HEK293 (cell line): ENCODE measurements at regions not wholly inside any gene's neighbourhood (a gene's known extent, or its start where the extent isn't known, plus 50 kb on each side); places are given as distances from the start of the nearest gene placed in this dataset.

Experiments used
- FEZF1 ChIP-seq: fragments of 450-650 bp; formaldehyde crosslinking; IDR thresholded peaks from 2 replicates; pipeline ENCODE4 v1.5.1; 2016; ENCODE audit warnings: missing biosample characterization, missing genetic modification characterization
- IKZF3 ChIP-seq: fragments of 450-650 bp; IDR thresholded peaks from 2 replicates; pipeline ENCODE4 v1.5.0; 2018; ENCODE audit warnings: missing biosample characterization, mild to moderate bottlenecking, missing genetic modification characterization, moderate library complexity
- KLF9 ChIP-seq: fragments of 450-650 bp; formaldehyde crosslinking; IDR thresholded peaks from 2 replicates; pipeline ENCODE4 v1.5.1; 2016; ENCODE audit warnings: missing biosample characterization, missing genetic modification characterization, low read depth
- REPIN1 ChIP-seq: fragments of 450-650 bp; formaldehyde crosslinking; IDR thresholded peaks from 2 replicates; pipeline ENCODE4 v1.5.1; 2017; ENCODE audit warnings: missing biosample characterization, missing genetic modification characterization, low read depth
- SALL2 ChIP-seq: fragments of 450-650 bp; formaldehyde crosslinking; IDR thresholded peaks from 2 replicates; pipeline ENCODE4 v1.5.0; 2017; ENCODE audit warnings: missing biosample characterization, mild to moderate bottlenecking, missing genetic modification characterization, borderline replicate concordance
- SCRT2 ChIP-seq: fragments of 450-650 bp; formaldehyde crosslinking; IDR thresholded peaks from 2 replicates; pipeline ENCODE4 v1.5.1; 2016; ENCODE audit warnings: missing biosample characterization, missing genetic modification characterization
- SP3 ChIP-seq: fragments of 450-650 bp; formaldehyde crosslinking; IDR thresholded peaks from 2 replicates; pipeline ENCODE4 v1.5.1; 2016; ENCODE audit warnings: missing biosample characterization, missing genetic modification characterization
- YY1 ChIP-seq: fragments of 450-650 bp; formaldehyde crosslinking; IDR thresholded peaks from 2 replicates; pipeline ENCODE4 v1.5.1; 2018; ENCODE audit warnings: missing biosample characterization, missing genetic modification characterization
- ZNF133 ChIP-seq: fragments of 450-650 bp; formaldehyde crosslinking; IDR thresholded peaks from 2 replicates; pipeline ENCODE4 v1.5.1; 2016; ENCODE audit warnings: missing biosample characterization, missing genetic modification characterization
- ZNF138 ChIP-seq: fragments of 450-650 bp; formaldehyde crosslinking; IDR thresholded peaks from 2 replicates; pipeline ENCODE4 v1.5.1; 2016; ENCODE audit warnings: missing biosample characterization, missing genetic modification characterization, borderline replicate concordance
- ZNF16 ChIP-seq: fragments of 450-650 bp; formaldehyde crosslinking; IDR thresholded peaks from 2 replicates; pipeline ENCODE4 v1.5.1; 2016; ENCODE audit warnings: low read depth, missing biosample characterization, missing genetic modification characterization
- ZNF169 ChIP-seq: fragments of 450-650 bp; formaldehyde crosslinking; IDR thresholded peaks from 2 replicates; pipeline ENCODE4 v1.5.1; 2016; ENCODE audit warnings: missing biosample characterization, missing genetic modification characterization
- ZNF292 ChIP-seq: fragments of 450-650 bp; formaldehyde crosslinking; IDR thresholded peaks from 2 replicates; pipeline ENCODE4 v1.5.1; 2016; ENCODE audit warnings: low read depth, missing biosample characterization, missing genetic modification characterization, borderline replicate concordance
- ZNF335 ChIP-seq: fragments of 450-650 bp; formaldehyde crosslinking; conservative IDR thresholded peaks from 2 replicates; pipeline ENCODE4 v1.5.1; 2016; ENCODE audit warnings: missing biosample characterization, missing genetic modification characterization
- ZNF561 ChIP-seq: fragments of 450-650 bp; IDR thresholded peaks from 2 replicates; pipeline ENCODE4 v1.5.1; 2018; ENCODE audit warnings: missing biosample characterization, missing genetic modification characterization, borderline replicate concordance
- ZNF623 ChIP-seq: fragments of 450-650 bp; formaldehyde crosslinking; IDR thresholded peaks from 2 replicates; pipeline ENCODE4 v1.5.1; 2016; ENCODE audit warnings: missing biosample characterization, missing genetic modification characterization
- ZNF624 ChIP-seq: fragments of 450-650 bp; formaldehyde crosslinking; IDR thresholded peaks from 2 replicates; pipeline ENCODE4 v1.5.1; 2017; ENCODE audit warnings: missing biosample characterization, missing genetic modification characterization
- ZNF791 ChIP-seq: fragments of 450-650 bp; formaldehyde crosslinking; IDR thresholded peaks from 2 replicates; pipeline ENCODE4 v1.5.1; 2016; ENCODE audit warnings: missing biosample characterization, missing genetic modification characterization
- TF ChIP-seq, protein P1 (sequence below): fragments of 450-650 bp; formaldehyde crosslinking; IDR thresholded peaks from 2 replicates; pipeline ENCODE4 v1.5.1; 2016; ENCODE audit warnings: missing biosample characterization, missing genetic modification characterization
- TF ChIP-seq, protein P2 (sequence below): fragments of 450-650 bp; formaldehyde crosslinking; optimal IDR thresholded peaks from 2 replicates; pipeline ENCODE3; 2016; ENCODE audit warnings: missing biosample characterization, mild to moderate bottlenecking, missing genetic modification characterization
- TF ChIP-seq, protein P3 (sequence below): fragments of 450-650 bp; formaldehyde crosslinking; IDR thresholded peaks from 2 replicates; pipeline ENCODE4 v1.5.1; 2016; ENCODE audit warnings: missing biosample characterization, missing genetic modification characterization
- TF ChIP-seq, protein P4 (sequence below): fragments of 450-650 bp; formaldehyde crosslinking; IDR thresholded peaks from 2 replicates; pipeline ENCODE4 v1.5.1; 2016; ENCODE audit warnings: missing biosample characterization, missing genetic modification characterization, low read depth
- TF ChIP-seq, protein P5 (sequence below): fragments of 450-650 bp; formaldehyde crosslinking; IDR thresholded peaks from 2 replicates; pipeline ENCODE4 v1.5.1; 2016; ENCODE audit warnings: missing biosample characterization, missing genetic modification characterization
- TF ChIP-seq, protein P6 (sequence below): fragments of 450-650 bp; formaldehyde crosslinking; IDR thresholded peaks from 2 replicates; pipeline ENCODE4 v1.5.1; 2016; ENCODE audit warnings: missing biosample characterization, missing genetic modification characterization
- TF ChIP-seq, protein P7 (sequence below): fragments of 450-650 bp; formaldehyde crosslinking; IDR thresholded peaks from 2 replicates; pipeline ENCODE4 v1.5.1; 2017; ENCODE audit warnings: missing biosample characterization, missing genetic modification characterization
- TF ChIP-seq, protein P8 (sequence below): fragments of 450-650 bp; formaldehyde crosslinking; IDR thresholded peaks from 2 replicates; pipeline ENCODE4 v1.5.1; 2017; ENCODE audit warnings: missing biosample characterization, missing genetic modification characterization

DNA sequence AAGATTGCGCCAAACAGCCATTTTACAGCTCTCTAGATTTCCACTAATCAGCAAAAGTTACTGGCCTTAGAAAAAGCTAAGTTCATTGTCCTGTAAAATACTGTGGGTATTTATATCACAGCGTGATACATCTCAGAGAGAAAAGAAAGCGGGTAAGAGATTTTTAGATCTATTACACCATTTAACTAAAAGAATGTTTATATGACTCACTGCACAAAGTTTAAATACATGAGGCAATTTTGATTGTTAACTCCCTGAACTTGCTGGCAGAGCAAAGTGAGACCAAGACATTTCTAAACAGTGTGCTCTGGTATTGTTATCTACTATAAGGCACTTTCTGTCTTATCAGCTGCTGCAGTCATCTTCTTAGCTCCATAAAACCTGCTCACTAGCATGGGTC, 314.3 kb downstream of the EPHA7 start (continued):
- TF ChIP-seq, protein P1, sequence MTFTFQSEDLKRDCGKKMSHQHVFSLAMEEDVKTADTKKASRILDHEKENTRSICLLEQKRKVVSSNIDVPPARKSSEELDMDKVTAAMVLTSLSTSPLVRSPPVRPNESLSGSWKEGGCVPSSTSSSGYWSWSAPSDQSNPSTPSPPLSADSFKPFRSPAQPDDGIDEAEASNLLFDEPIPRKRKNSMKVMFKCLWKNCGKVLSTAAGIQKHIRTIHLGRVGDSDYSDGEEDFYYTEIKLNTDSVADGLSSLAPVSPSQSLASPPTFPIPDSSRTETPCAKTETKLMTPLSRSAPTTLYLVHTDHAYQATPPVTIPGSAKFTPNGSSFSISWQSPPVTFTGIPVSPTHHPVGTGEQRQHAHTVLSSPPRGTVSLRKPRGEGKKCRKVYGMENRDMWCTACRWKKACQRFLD (tag by site-specific recombination): no peak
- peak; percentile 90 for TF ChIP-seq FEZF1
- no peak for TF ChIP-seq ZNF624 (tag by site-specific recombination)
- TF ChIP-seq IKZF3 (tag by site-specific recombination): peak; percentile 45; the same call in 1 of the 2 replicates
- TF ChIP-seq ZNF292 (tag by site-specific recombination): no peak
- TF ChIP-seq KLF9 (tag by site-specific recombination): no peak
- no peak for TF ChIP-seq SCRT2 (tag by site-specific recombination)
- TF ChIP-seq ZNF16: no peak
- TF ChIP-seq, protein P2, sequence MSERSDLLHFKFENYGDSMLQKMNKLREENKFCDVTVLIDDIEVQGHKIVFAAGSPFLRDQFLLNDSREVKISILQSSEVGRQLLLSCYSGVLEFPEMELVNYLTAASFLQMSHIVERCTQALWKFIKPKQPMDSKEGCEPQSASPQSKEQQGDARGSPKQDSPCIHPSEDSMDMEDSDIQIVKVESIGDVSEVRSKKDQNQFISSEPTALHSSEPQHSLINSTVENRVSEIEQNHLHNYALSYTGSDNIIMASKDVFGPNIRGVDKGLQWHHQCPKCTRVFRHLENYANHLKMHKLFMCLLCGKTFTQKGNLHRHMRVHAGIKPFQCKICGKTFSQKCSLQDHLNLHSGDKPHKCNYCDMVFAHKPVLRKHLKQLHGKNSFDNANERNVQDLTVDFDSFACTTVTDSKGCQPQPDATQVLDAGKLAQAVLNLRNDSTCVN (tag by site-specific recombination): no peak
- TF ChIP-seq, protein P3, sequence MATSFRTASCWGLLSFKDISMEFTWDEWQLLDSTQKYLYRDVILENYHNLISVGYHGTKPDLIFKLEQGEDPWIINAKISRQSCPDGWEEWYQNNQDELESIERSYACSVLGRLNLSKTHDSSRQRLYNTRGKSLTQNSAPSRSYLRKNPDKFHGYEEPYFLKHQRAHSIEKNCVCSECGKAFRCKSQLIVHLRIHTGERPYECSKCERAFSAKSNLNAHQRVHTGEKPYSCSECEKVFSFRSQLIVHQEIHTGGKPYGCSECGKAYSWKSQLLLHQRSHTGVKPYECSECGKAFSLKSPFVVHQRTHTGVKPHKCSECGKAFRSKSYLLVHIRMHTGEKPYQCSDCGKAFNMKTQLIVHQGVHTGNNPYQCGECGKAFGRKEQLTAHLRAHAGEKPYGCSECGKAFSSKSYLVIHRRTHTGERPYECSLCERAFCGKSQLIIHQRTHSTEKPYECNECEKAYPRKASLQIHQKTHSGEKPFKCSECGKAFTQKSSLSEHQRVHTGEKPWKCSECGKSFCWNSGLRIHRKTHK (tag by site-specific recombination): no peak
- TF ChIP-seq, protein P4, sequence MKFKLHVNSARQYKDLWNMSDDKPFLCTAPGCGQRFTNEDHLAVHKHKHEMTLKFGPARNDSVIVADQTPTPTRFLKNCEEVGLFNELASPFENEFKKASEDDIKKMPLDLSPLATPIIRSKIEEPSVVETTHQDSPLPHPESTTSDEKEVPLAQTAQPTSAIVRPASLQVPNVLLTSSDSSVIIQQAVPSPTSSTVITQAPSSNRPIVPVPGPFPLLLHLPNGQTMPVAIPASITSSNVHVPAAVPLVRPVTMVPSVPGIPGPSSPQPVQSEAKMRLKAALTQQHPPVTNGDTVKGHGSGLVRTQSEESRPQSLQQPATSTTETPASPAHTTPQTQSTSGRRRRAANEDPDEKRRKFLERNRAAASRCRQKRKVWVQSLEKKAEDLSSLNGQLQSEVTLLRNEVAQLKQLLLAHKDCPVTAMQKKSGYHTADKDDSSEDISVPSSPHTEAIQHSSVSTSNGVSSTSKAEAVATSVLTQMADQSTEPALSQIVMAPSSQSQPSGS: 0 out of 2 replicates have a peak, but pooled peaks have one; percentile 9
- TF ChIP-seq ZNF561 (tag by site-specific recombination): 0 out of 2 replicates have a peak, but pooled peaks have one; percentile 41
- no peak for TF ChIP-seq ZNF169
- TF ChIP-seq, protein P5, sequence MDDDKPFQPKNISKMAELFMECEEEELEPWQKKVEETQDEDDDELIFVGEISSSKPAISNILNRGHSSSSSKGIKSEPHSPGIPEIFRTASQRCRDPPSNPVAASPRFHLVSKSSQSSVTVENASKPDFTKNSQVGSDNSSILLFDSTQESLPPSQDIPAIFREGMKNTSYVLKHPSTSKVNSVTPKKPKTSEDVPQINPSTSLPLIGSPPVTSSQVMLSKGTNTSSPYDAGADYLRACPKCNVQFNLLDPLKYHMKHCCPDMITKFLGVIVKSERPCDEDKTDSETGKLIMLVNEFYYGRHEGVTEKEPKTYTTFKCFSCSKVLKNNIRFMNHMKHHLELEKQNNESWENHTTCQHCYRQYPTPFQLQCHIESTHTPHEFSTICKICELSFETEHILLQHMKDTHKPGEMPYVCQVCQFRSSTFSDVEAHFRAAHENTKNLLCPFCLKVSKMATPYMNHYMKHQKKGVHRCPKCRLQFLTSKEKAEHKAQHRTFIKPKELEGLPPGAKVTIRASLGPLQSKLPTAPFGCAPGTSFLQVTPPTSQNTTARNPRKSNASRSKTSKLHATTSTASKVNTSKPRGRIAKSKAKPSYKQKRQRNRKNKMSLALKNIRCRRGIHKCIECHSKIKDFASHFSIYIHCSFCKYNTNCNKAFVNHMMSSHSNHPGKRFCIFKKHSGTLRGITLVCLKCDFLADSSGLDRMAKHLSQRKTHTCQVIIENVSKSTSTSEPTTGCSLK (tag by site-specific recombination): no peak
- TF ChIP-seq ZNF791: no peak
- TF ChIP-seq, protein P6, sequence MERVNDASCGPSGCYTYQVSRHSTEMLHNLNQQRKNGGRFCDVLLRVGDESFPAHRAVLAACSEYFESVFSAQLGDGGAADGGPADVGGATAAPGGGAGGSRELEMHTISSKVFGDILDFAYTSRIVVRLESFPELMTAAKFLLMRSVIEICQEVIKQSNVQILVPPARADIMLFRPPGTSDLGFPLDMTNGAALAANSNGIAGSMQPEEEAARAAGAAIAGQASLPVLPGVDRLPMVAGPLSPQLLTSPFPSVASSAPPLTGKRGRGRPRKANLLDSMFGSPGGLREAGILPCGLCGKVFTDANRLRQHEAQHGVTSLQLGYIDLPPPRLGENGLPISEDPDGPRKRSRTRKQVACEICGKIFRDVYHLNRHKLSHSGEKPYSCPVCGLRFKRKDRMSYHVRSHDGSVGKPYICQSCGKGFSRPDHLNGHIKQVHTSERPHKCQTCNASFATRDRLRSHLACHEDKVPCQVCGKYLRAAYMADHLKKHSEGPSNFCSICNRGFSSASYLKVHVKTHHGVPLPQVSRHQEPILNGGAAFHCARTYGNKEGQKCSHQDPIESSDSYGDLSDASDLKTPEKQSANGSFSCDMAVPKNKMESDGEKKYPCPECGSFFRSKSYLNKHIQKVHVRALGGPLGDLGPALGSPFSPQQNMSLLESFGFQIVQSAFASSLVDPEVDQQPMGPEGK (tag by site-specific recombination): no peak
- no peak for TF ChIP-seq ZNF335
- no peak for TF ChIP-seq SALL2 (tag by site-specific recombination)
- no peak for TF ChIP-seq SP3 (tag by site-specific recombination)
- TF ChIP-seq ZNF138 (tag by site-specific recombination): no peak
- TF ChIP-seq, protein P7, sequence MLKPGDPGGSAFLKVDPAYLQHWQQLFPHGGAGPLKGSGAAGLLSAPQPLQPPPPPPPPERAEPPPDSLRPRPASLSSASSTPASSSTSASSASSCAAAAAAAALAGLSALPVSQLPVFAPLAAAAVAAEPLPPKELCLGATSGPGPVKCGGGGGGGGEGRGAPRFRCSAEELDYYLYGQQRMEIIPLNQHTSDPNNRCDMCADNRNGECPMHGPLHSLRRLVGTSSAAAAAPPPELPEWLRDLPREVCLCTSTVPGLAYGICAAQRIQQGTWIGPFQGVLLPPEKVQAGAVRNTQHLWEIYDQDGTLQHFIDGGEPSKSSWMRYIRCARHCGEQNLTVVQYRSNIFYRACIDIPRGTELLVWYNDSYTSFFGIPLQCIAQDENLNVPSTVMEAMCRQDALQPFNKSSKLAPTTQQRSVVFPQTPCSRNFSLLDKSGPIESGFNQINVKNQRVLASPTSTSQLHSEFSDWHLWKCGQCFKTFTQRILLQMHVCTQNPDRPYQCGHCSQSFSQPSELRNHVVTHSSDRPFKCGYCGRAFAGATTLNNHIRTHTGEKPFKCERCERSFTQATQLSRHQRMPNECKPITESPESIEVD (tag by site-specific recombination): peak; percentile 99
- TF ChIP-seq, protein P8, sequence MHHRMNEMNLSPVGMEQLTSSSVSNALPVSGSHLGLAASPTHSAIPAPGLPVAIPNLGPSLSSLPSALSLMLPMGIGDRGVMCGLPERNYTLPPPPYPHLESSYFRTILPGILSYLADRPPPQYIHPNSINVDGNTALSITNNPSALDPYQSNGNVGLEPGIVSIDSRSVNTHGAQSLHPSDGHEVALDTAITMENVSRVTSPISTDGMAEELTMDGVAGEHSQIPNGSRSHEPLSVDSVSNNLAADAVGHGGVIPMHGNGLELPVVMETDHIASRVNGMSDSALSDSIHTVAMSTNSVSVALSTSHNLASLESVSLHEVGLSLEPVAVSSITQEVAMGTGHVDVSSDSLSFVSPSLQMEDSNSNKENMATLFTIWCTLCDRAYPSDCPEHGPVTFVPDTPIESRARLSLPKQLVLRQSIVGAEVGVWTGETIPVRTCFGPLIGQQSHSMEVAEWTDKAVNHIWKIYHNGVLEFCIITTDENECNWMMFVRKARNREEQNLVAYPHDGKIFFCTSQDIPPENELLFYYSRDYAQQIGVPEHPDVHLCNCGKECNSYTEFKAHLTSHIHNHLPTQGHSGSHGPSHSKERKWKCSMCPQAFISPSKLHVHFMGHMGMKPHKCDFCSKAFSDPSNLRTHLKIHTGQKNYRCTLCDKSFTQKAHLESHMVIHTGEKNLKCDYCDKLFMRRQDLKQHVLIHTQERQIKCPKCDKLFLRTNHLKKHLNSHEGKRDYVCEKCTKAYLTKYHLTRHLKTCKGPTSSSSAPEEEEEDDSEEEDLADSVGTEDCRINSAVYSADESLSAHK (tag by site-specific recombination): peak; percentile 54; the same call in 1 of the 2 replicates
- no peak for TF ChIP-seq YY1 (tag by site-specific recombination)
- TF ChIP-seq REPIN1: no peak
- TF ChIP-seq ZNF133 (tag by site-specific recombination): no peak
- no peak for TF ChIP-seq ZNF623 (tag by site-specific recombination)
